Smooth muscle cell (in vitro differentiated cells): ENCODE measurements at regions not wholly inside any gene's neighbourhood (a gene's known extent, or its start where the extent isn't known, plus 50 kb on each side); places are given as distances from the start of the nearest gene placed in this dataset.

Experiments
- DNase-seq: peaks from one replicate; lab custom pipeline; 2025; ENCODE audit not compliant: unreplicated experiment; lab: John Stamatoyannopoulos, UW
- H2AFZ ChIP-seq: fragments of 200-600 bp; sonication (generic); 2 replicates; pipeline ENCODE4 v1.6.0; 2016; ENCODE audit warnings: antibody characterized with exemption, low read depth, mild to moderate bottlenecking
- H3F3A ChIP-seq: fragments of 200-600 bp; sonication (generic); 2 replicates; pipeline ENCODE4 v1.6.0; 2017; ENCODE audit warnings: antibody characterized with exemption, low read depth
- H3K27ac ChIP-seq: fragments of 200-600 bp; sonication (generic); 2 replicates; pipeline ENCODE4 v1.5.1; 2016; ENCODE audit warnings: low read depth, mild to moderate bottlenecking
- H3K27me3 ChIP-seq: fragments of 200-600 bp; sonication (generic); 2 replicates; pipeline ENCODE4 v1.6.1; 2016; ENCODE audit warnings: low read depth, mild to moderate bottlenecking
- H3K36me3 ChIP-seq: fragments of 200-600 bp; sonication (generic); 2 replicates; pipeline ENCODE4 v1.5.1; 2016; ENCODE audit warnings: low read depth
- H3K4me1 ChIP-seq: fragments of 200-600 bp; sonication (generic); 2 replicates; pipeline ENCODE4 v1.5.1; 2016; ENCODE audit warnings: low read depth
- H3K4me2 ChIP-seq: fragments of 200-600 bp; sonication (generic); 2 replicates; pipeline ENCODE4 v1.6.0; 2016; ENCODE audit warnings: mild to moderate bottlenecking
- H3K4me3 ChIP-seq: fragments of 200-600 bp; sonication (generic); 2 replicates; pipeline ENCODE4 v1.5.1; 2016; ENCODE audit warnings: mild to moderate bottlenecking
- H3K79me2 ChIP-seq: fragments of 200-600 bp; sonication (generic); 2 replicates; pipeline ENCODE4 v1.6.0; 2016; ENCODE audit warnings: low read depth, mild to moderate bottlenecking
- H3K9ac ChIP-seq: fragments of 200-600 bp; sonication (generic); 2 replicates; pipeline ENCODE4 v1.6.0; 2016; ENCODE audit warnings: low read depth
- H3K9me3 ChIP-seq: fragments of 200-600 bp; sonication (generic); replicated peaks from 2 replicates; pipeline ENCODE4 v1.5.1; 2016; ENCODE audit warnings: low read depth
- H4K20me1 ChIP-seq: fragments of 200-600 bp; sonication (generic); 2 replicates; pipeline ENCODE4 v1.6.0; 2016; ENCODE audit warnings: low read depth
- WGBS: methylation state at CpG from one replicate; pipeline ENCODE4 v1.1.7; 2016; ENCODE audit warnings: low lambda C conversion rate; 5-methylcytosine and 5-hydroxymethylcytosine counted together
- TF ChIP-seq, protein P1 (sequence below): fragments of 200-600 bp; sonication (generic); IDR thresholded peaks from 2 replicates; pipeline ENCODE4 v1.5.1; 2017; ENCODE audit warnings: borderline replicate concordance, mild to moderate bottlenecking, antibody characterized with exemption; ENCODE audit not compliant: insufficient read depth, poor library complexity, severe bottlenecking

DNA sequence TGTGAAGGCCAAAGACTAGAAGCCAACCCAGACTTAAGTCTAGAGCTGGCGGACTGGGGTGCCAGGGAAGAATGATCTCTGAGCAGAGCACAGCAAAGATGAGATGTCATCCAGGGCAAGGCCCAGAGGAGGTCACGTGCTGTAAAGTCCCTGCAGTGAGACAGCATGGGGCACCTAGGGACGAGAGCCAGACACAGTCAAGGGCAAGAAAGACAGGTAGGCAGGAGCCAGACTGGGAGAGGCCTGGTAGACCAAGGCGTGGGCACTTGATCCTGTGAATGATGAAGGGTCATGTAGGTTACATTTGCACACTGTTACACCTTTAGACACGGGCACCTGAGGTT lies 379.7 kb upstream of the PROK2 start:
- Histone ChIP-seq H3K9ac (no peak overlapping the region), H4K20me1 (no peaks in the 10 kb centered on the region), H3K4me1 (peaks cover 3% of the 10 kb centered on the region), H3K36me3 (no peaks in the 10 kb centered on the region), H3K4me3 (no peak overlapping the region), H3F3A (no peaks in the 10 kb centered on the region), H3K27me3 (no peaks in the 10 kb centered on the region), H3K4me2 (no peak overlapping the region), H3K9me3 (no peaks in the 10 kb centered on the region), H3K79me2 (no peaks in the 10 kb centered on the region), H2AFZ (no peak overlapping the region), H3K27ac (no peak overlapping the region)
- TF ChIP-seq, protein P1, sequence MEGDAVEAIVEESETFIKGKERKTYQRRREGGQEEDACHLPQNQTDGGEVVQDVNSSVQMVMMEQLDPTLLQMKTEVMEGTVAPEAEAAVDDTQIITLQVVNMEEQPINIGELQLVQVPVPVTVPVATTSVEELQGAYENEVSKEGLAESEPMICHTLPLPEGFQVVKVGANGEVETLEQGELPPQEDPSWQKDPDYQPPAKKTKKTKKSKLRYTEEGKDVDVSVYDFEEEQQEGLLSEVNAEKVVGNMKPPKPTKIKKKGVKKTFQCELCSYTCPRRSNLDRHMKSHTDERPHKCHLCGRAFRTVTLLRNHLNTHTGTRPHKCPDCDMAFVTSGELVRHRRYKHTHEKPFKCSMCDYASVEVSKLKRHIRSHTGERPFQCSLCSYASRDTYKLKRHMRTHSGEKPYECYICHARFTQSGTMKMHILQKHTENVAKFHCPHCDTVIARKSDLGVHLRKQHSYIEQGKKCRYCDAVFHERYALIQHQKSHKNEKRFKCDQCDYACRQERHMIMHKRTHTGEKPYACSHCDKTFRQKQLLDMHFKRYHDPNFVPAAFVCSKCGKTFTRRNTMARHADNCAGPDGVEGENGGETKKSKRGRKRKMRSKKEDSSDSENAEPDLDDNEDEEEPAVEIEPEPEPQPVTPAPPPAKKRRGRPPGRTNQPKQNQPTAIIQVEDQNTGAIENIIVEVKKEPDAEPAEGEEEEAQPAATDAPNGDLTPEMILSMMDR, result no peak
- DNase-seq, result no peak
- WGBS, result 92% methylated on average over 5 of the region's 5 CpGs

DNA sequence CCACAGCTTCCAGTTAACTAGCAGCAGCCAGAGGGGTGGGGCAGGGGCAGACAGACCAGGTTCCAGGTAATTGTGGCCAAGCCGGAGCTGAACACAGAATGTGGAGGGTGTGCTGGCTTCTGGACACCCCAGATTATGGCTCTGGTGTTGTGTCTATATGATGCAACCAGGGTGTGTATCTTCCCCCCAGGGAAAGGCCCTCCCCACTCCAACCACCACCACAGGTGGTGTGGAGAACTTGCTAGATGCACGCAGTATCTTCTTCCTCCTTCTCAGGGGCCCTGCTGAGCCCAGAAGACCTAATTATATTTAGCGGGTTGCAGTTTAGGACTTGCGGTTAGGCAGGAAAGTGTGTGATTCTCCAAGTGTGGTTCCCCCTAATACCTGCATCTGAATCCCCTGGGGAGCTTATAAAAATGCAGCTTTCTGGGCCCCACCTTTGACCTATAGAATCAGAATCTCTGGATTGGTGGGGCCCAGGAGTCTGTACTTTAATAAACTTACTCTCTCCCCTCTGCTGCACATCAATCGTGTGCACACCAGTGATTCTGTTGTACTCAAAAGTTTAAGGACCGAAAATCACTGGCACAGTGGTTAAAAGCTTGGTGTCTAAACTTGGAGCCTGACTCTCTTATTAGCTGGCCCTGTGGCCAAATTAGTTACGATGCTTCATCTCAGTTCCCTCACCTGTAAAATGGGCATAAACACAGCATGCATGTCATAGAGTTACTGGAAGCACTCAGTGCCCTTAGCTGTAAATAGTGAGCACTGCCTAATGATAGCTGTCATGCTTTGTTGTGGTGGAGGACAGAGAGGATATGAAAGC lies 379.1 kb upstream of the PROK2 start:
- 95% methylated on average over 7 of the region's 7 CpGs for WGBS
- Histone ChIP-seq H3K27ac (no peak overlapping the region), H3K9me3 (no peaks in the 10 kb centered on the region), H3K9ac (no peak overlapping the region), H3K27me3 (no peaks in the 10 kb centered on the region), H3K36me3 (no peaks in the 10 kb centered on the region), H3K4me1 (peaks cover 3% of the 10 kb centered on the region), H3F3A (no peaks in the 10 kb centered on the region), H3K79me2 (no peaks in the 10 kb centered on the region), H3K4me2 (no peak overlapping the region), H4K20me1 (no peaks in the 10 kb centered on the region), H2AFZ (no peak overlapping the region), H3K4me3 (no peak overlapping the region)
- TF ChIP-seq, protein P1, result no peak
- DNase-seq, result no peak

DNA sequence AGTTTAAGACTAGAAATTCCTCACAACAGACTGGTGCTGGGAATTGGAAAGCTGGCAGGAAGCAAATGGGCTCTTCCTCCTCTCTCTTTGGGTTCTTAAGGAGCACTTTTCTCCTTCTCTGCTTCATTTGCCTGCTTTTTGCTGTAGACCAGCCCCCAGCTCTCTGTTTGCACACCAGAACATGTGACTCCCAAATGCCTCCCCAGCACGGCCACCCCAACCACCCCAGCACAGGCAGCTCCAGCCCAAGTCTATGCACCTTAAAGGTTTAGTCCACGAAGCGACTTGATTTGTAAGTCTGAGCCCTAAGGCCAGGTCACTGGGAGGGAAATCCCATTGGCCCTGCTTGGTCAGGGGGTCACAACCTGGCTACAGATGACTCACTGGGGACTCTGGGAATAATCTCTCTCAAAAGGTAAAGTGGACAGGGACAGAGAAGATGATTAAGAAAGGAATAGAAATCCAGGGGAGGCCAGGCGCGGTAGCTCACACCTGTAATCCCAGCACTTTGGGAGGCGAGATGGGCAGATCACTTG lies 377.8 kb upstream of the PROK2 start:
- 82% methylated on average over 6 of the region's 6 CpGs for WGBS
- H3K4me1 ChIP-seq, result peaks cover 3% of the 10 kb centered on the region

More for the DNA sequence above, 377.8 kb upstream of the PROK2 start:
- H3K27ac ChIP-seq, result no peak overlapping the region
- H3K36me3 ChIP-seq, result no peaks in the 10 kb centered on the region
- no peak for DNase-seq
- no peak overlapping the region for H2AFZ ChIP-seq
- H3K4me3 ChIP-seq, result no peak overlapping the region
- H4K20me1 ChIP-seq, result no peaks in the 10 kb centered on the region
- TF ChIP-seq, protein P1, result no peak
- H3K9ac ChIP-seq, result no peak overlapping the region
- H3K79me2 ChIP-seq, result no peaks in the 10 kb centered on the region
- H3F3A ChIP-seq, result no peaks in the 10 kb centered on the region
- no peaks in the 10 kb centered on the region for H3K9me3 ChIP-seq
- no peak overlapping the region for H3K4me2 ChIP-seq
- H3K27me3 ChIP-seq, result no peaks in the 10 kb centered on the region
